GM12878 (cell line): ENCODE measurements at regions not wholly inside any gene's neighbourhood (a gene's known extent, or its start where the extent isn't known, plus 50 kb on each side); places are given as distances from the start of the nearest gene placed in this dataset.

ENCODE experiments used
- ATAC-seq: fragments of 200-7000 bp; cut with Tn5 transposase; 3 replicates; pipeline ENCODE4 v1.9.1; 2020; ENCODE audit warnings: mild to moderate bottlenecking, moderate library complexity
- BruUV-seq: library from RNA; stranded (reverse); fragments of 400-500 nt; replicated peaks from 2 replicates; lab custom pipeline; 2021; lab: Mats Ljungman, UMichigan
- CTCF ChIA-PET: fragments of 300-600 bp; sonication (Branson Sonifier 250); formaldehyde crosslinking; extraction: SDS; loops from one replicate; lab custom pipeline; 2021; ENCODE audit warnings: inconsistent platforms; lab: Yijun Ruan, JAX
- POLR2A ChIA-PET: fragments of 350-600 bp; formaldehyde crosslinking; extraction: SDS; loops from one replicate; lab custom pipeline; 2021; ENCODE audit warnings: inconsistent platforms; lab: Charles Lee
- RAD21 ChIA-PET: fragments of 300-600 bp; sonication (Branson Sonifier 250); formaldehyde crosslinking; loops from one replicate; lab custom pipeline; 2023; ENCODE audit warnings: antibody characterized with exemption; ENCODE audit not compliant: unreplicated experiment; lab: Charles Lee
- SMC1A ChIA-PET: fragments of 300-600 bp; sonication (Branson Sonifier 250); formaldehyde crosslinking; loops from one replicate; lab custom pipeline; 2023; ENCODE audit not compliant: unreplicated experiment, uncharacterized antibody; lab: Charles Lee
- DNase-seq: peaks from one replicate; pipeline ENCODE4 v3.0.0-alpha.2; 2011; ENCODE audit warnings: low read depth, low spot score
- FAIRE-seq: peaks from 3 replicates; lab custom pipeline; 2011; peaks lifted over from hg19 to GRCh38; lab: Jason Lieb, UNC
- H2AFZ ChIP-seq: 2 replicates; pipeline ENCODE4 v1.6.0; 2011; ENCODE audit warnings: low read depth, low read length, control low read depth; ENCODE audit not compliant: control insufficient read depth
- H3K27ac ChIP-seq: 2 replicates; pipeline ENCODE4 v1.5.1; 2011; ENCODE audit warnings: control low read depth; ENCODE audit not compliant: control insufficient read depth, insufficient read depth
- H3K27me3 ChIP-seq, 2 experiments: replicated peaks in 1 of 2; 2 replicates each; pipeline versions ENCODE4 v1.6.0 to v1.6.1; 2011; ENCODE audit warnings: low read length in 1 of 2; ENCODE audit not compliant: control insufficient read depth in 2 of 2, insufficient read depth in 2 of 2
- H3K36me3 ChIP-seq, 2 experiments: 2 replicates each; pipeline ENCODE4 v1.5.1; 2011; ENCODE audit warnings: low read length in 1 of 2; ENCODE audit not compliant: control insufficient read depth in 2 of 2, insufficient read depth in 2 of 2
- H3K4me1 ChIP-seq: 2 replicates; pipeline ENCODE4 v1.6.1; 2011; ENCODE audit warnings: mild to moderate bottlenecking, low read length, moderate library complexity, mixed read lengths; ENCODE audit not compliant: control insufficient read depth, insufficient read depth
- H3K4me2 ChIP-seq: 2 replicates; pipeline ENCODE4 v1.6.0; 2011; ENCODE audit warnings: control low read depth; ENCODE audit not compliant: control insufficient read depth, insufficient read depth
- H3K4me3 ChIP-seq: fragments of 200-600 bp; sonication (generic); 2 replicates; pipeline ENCODE4 v1.5.1; 2016
- H3K79me2 ChIP-seq: 2 replicates; pipeline ENCODE4 v1.6.0; 2011; ENCODE audit warnings: low read length; ENCODE audit not compliant: control insufficient read depth, insufficient read depth
- H3K9ac ChIP-seq: 2 replicates; pipeline ENCODE4 v1.8.0; 2011; ENCODE audit warnings: low read length, control low read depth, mixed read lengths; ENCODE audit not compliant: control insufficient read depth, insufficient read depth
- H3K9me3 ChIP-seq: replicated peaks from 3 replicates; pipeline ENCODE4 v1.5.1; 2011; ENCODE audit warnings: mild to moderate bottlenecking, low read length; ENCODE audit not compliant: control insufficient read depth, insufficient read depth
- H4K20me1 ChIP-seq: 2 replicates; pipeline ENCODE4 v1.6.0; 2011; ENCODE audit not compliant: control insufficient read depth, insufficient read depth
- CBX5 ChIP-seq: sonication (generic); IDR thresholded peaks from 2 replicates; pipeline ENCODE4 v1.6.1; 2016; ENCODE audit warnings: low read depth, moderate library complexity, mild to moderate bottlenecking, inconsistent platforms
- CUX1 ChIP-seq: IDR thresholded peaks from 2 replicates; pipeline ENCODE4 v1.6.1; 2012; ENCODE audit warnings: improper control_type of control experiment, low read depth, low read length; ENCODE audit not compliant: insufficient replicate concordance
- IRF4 ChIP-seq: IDR thresholded peaks from 2 replicates; pipeline ENCODE4 v1.6.1; 2011; ENCODE audit warnings: low read depth, low read length
- NBN ChIP-seq: fragments of 450-650 bp; IDR thresholded peaks from 2 replicates; pipeline ENCODE4 v1.6.1; 2016
- NFYB ChIP-seq: IDR thresholded peaks from 2 replicates; pipeline ENCODE4 v1.6.1; 2011; ENCODE audit warnings: low read depth, mild to moderate bottlenecking, low read length, improper control_type of control experiment, moderate library complexity; ENCODE audit not compliant: insufficient read depth
- POU2F2 ChIP-seq: IDR thresholded peaks from 3 replicates; pipeline ENCODE4 v1.6.1; 2011; ENCODE audit warnings: low read depth, mild to moderate bottlenecking, low read length, borderline replicate concordance
- RUNX3 ChIP-seq: IDR thresholded peaks from 2 replicates; pipeline ENCODE4 v1.6.1; 2012; ENCODE audit warnings: low read length, inconsistent platforms
- SPI1 ChIP-seq: IDR thresholded peaks from 2 replicates; pipeline ENCODE4 v1.6.1; 2011; ENCODE audit warnings: low read depth, mild to moderate bottlenecking, low read length, moderate library complexity, borderline replicate concordance; ENCODE audit not compliant: insufficient read depth
- ZBTB4 ChIP-seq: fragments of 450-650 bp; formaldehyde crosslinking; IDR thresholded peaks from 2 replicates; pipeline ENCODE4 v1.4.0; 2022; ENCODE audit warnings: mild to moderate bottlenecking, moderate library complexity
- ZSCAN29 ChIP-seq: fragments of 450-650 bp; IDR thresholded peaks from 2 replicates; pipeline ENCODE4 v1.6.1; 2017; ENCODE audit warnings: mild to moderate bottlenecking, moderate library complexity
- WGBS: methylation state at CpG from one replicate; pipeline ENCODE4 v1.1.6; 2016; ENCODE audit warnings: low lambda C conversion rate; ENCODE audit not compliant: insufficient replicate concordance, insufficient coverage; ENCODE audit errors: missing lambda C conversion rate; 5-methylcytosine and 5-hydroxymethylcytosine counted together
- in situ Hi-C: fragments of 300-500 bp; cut with MboI; formaldehyde crosslinking; loops from 9 replicates; pipeline ENCODE4 v1.14.3; 2018; ENCODE audit warnings: mixed read lengths
- intact Hi-C: fragments of 100-400 bp; cut with micrococcal nuclease; formaldehyde crosslinking; loops from one replicate; pipeline ENCODE4 v1.14.2; 2022; ENCODE audit not compliant: unreplicated experiment
- TF ChIP-seq, protein P1 (sequence below): IDR thresholded peaks from 2 replicates; pipeline ENCODE4 v1.6.1; 2012; ENCODE audit warnings: low read depth, low read length, improper control_type of control experiment
- TF ChIP-seq, protein P2 (sequence below): fragments of 450-650 bp; IDR thresholded peaks from 2 replicates; pipeline ENCODE4 v1.6.1; 2017; ENCODE audit warnings: mild to moderate bottlenecking, moderate library complexity

- DNase-seq (no peak), ATAC-seq (no peak), FAIRE-seq (no peak)
- intact Hi-C loops = no loop called here
- no peaks in the 10 kb centered on the region for H3K27me3 ChIP-seq
- no peaks in the 10 kb centered on the region for H3K79me2 ChIP-seq
- H3K4me3 ChIP-seq = no peak overlapping the region
- WGBS = 45% methylated on average over 2 of the region's 2 CpGs
- no peak overlapping the region for H3K9ac ChIP-seq
- ChIA-PET CTCF (interaction anchor here (1.0 to 2.1 kb wide), 4 partner anchors 9 to 138 kb away, joined by 3 to 8 read pairs (median 6); no protein-coding TSS in a partner anchor), RAD21 (interaction anchor here (1.0 kb wide), 1 partner anchor 12 kb away, joined by 4 read pairs; no protein-coding TSS in a partner anchor), POLR2A (interaction anchor here (1.1 kb wide), 1 partner anchor 12 kb away, joined by 3 read pairs; no protein-coding TSS in a partner anchor), SMC1A (interaction anchor here (0.8 to 1.4 kb wide), 6 partner anchors 9 to 92 kb away, joined by 3 to 9 read pairs (median 4); no protein-coding TSS in a partner anchor)
- H3K27ac ChIP-seq = no peak overlapping the region
- in situ Hi-C loops = no loop called here
- no peak overlapping the region for H2AFZ ChIP-seq
- BruUV-seq = no TSS peak
- no peaks in the 10 kb centered on the region for H4K20me1 ChIP-seq
- no peak overlapping the region for H3K4me2 ChIP-seq
- H3K9me3 ChIP-seq = no peaks in the 10 kb centered on the region; the same call in 2 of the 3 replicates
- no peaks in the 10 kb centered on the region for H3K4me1 ChIP-seq
- no peaks in the 10 kb centered on the region for H3K36me3 ChIP-seq
- TF ChIP-seq SPI1 = no peak
- TF ChIP-seq, protein P1, sequence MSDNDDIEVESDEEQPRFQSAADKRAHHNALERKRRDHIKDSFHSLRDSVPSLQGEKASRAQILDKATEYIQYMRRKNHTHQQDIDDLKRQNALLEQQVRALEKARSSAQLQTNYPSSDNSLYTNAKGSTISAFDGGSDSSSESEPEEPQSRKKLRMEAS = no peak
- no peak for TF ChIP-seq ZSCAN29
- TF ChIP-seq, protein P2, sequence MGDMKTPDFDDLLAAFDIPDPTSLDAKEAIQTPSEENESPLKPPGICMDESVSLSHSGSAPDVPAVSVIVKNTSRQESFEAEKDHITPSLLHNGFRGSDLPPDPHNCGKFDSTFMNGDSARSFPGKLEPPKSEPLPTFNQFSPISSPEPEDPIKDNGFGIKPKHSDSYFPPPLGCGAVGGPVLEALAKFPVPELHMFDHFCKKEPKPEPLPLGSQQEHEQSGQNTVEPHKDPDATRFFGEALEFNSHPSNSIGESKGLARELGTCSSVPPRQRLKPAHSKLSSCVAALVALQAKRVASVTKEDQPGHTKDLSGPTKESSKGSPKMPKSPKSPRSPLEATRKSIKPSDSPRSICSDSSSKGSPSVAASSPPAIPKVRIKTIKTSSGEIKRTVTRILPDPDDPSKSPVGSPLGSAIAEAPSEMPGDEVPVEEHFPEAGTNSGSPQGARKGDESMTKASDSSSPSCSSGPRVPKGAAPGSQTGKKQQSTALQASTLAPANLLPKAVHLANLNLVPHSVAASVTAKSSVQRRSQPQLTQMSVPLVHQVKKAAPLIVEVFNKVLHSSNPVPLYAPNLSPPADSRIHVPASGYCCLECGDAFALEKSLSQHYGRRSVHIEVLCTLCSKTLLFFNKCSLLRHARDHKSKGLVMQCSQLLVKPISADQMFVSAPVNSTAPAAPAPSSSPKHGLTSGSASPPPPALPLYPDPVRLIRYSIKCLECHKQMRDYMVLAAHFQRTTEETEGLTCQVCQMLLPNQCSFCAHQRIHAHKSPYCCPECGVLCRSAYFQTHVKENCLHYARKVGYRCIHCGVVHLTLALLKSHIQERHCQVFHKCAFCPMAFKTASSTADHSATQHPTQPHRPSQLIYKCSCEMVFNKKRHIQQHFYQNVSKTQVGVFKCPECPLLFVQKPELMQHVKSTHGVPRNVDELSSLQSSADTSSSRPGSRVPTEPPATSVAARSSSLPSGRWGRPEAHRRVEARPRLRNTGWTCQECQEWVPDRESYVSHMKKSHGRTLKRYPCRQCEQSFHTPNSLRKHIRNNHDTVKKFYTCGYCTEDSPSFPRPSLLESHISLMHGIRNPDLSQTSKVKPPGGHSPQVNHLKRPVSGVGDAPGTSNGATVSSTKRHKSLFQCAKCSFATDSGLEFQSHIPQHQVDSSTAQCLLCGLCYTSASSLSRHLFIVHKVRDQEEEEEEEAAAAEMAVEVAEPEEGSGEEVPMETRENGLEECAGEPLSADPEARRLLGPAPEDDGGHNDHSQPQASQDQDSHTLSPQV = no peak
- TF ChIP-seq ZBTB4 (CRISPR knock-in tag) = no peak
- no peak for TF ChIP-seq CBX5
- TF ChIP-seq NBN = no peak
- no peak for TF ChIP-seq NFYB
- no peak for TF ChIP-seq CUX1
- no peak for TF ChIP-seq RUNX3
- no peak for TF ChIP-seq POU2F2
- no peak for TF ChIP-seq IRF4
These were observed 93.4 kb downstream of the RASSF10 start for GRCh38 chr11:13102513-13102840.
